HG03442 (cell line): ENCODE measurements at regions not wholly inside any gene's neighbourhood (a gene's known extent, or its start where the extent isn't known, plus 50 kb on each side); places are given as distances from the start of the nearest gene placed in this dataset.

ENCODE experiments used
- ATAC-seq: cut with Tn5 transposase; IDR thresholded peaks from one replicate; pipeline ENCODE4 v1.9.1; 2021; ENCODE audit warnings: mild to moderate bottlenecking, moderate library complexity; ENCODE audit not compliant: unreplicated experiment

DNA sequence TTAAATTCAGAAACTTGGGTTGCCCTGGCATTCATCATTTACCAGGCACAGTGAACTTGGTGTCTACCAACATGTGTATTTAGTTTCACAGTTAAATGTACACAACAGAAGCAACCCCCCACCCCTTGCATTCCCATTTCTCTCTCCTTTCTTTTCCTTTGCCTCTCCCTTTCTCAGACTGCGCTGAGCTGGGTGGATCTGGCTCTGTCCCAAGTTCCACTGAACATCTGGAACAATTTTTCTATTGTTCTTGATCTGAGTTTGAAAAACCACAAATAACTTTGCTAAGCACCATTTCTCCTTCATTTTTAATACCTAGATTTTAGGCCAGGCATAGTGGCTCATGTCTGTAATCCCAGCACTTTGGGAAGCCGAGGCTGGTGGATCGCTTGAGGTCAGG lies 242.2 kb downstream of the ABHD5 start:
- no peak for ATAC-seq

- no peak for ATAC-seq
These were observed 257.3 kb downstream of the ABHD5 start for GRCh38 chr3:43948013-43948412.

GRCh38 chr3:43949594-43949993 lies 258.9 kb downstream of the ABHD5 start:
- no peak for ATAC-seq

- no peak for ATAC-seq
These were observed 260.0 kb downstream of the ABHD5 start for GRCh38 chr3:43950775-43951174.

- no peak for ATAC-seq
These were observed 261.1 kb downstream of the ABHD5 start for GRCh38 chr3:43951813-43952212.

GRCh38 chr3:43953380-43953779 lies 262.6 kb downstream of the ABHD5 start:
- ATAC-seq = no peak

DNA sequence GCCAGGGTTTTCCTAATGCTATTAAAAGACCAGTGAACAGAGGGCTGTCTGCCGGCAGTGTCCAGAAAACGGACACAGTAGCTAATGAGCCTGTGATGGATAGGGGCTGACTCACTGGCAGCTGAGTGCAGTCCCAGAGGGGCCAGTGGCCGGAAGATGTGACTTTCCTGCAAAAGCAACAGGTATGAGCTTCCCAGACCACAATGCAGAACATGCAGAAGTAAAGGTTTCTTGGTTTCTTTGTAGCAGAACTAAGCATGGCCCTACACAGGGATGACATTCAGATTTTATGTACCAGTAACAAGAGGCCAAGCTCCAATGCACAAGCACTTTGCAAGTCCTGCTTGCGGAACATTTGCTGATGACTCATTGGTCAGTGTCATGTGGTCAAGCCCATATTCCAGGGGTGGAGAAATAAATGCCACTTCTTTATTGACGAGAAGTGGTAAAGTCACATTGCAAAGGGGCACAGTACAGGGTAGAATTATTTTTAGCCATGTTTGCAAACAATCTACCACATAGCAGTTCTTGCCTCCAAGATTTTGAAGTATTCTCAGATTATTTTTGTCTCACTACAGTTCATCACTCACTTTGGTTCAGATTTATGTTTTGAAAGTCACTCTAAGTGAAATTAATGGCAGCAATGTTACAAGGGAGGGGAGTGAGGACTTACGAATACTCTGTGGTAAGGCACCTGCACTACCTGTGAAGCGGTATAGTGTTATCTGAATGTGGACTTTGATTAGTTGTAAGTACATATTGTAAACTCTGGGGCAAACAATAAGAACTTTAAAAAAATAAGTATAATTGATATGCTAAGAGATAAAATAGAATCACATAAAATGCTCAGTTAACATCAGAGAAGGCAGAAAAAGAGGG lies 263.3 kb downstream of the ABHD5 start:
- no peak for ATAC-seq

DNA sequence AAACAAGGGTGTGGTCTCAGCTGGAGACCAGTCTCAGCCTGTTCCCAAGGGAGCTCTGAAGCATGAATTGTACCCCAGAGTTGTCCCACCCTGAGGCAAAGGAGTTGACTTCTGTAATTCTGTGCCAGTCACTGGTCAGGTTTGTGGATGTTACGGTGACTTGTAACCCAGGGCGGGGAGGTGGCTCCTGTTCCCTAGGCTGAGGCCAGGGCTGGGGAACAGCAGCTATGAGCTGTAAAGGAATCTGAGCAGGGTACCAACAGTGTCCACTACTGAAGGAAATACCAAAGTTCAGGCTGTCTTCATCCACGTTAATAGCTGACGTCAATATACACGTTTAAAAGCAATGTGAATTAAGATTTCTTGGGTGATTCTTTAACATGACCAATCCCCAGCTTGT lies 266.2 kb downstream of the ABHD5 start:
- no peak for ATAC-seq

GRCh38 chr3:43957553-43957952 lies 266.8 kb downstream of the ABHD5 start:
- no peak for ATAC-seq

- no peak for ATAC-seq
These were observed 267.4 kb downstream of the ABHD5 start for GRCh38 chr3:43958005-43958770.

- ATAC-seq = no peak
These were observed 268.2 kb downstream of the ABHD5 start for GRCh38 chr3:43958973-43959372.

DNA sequence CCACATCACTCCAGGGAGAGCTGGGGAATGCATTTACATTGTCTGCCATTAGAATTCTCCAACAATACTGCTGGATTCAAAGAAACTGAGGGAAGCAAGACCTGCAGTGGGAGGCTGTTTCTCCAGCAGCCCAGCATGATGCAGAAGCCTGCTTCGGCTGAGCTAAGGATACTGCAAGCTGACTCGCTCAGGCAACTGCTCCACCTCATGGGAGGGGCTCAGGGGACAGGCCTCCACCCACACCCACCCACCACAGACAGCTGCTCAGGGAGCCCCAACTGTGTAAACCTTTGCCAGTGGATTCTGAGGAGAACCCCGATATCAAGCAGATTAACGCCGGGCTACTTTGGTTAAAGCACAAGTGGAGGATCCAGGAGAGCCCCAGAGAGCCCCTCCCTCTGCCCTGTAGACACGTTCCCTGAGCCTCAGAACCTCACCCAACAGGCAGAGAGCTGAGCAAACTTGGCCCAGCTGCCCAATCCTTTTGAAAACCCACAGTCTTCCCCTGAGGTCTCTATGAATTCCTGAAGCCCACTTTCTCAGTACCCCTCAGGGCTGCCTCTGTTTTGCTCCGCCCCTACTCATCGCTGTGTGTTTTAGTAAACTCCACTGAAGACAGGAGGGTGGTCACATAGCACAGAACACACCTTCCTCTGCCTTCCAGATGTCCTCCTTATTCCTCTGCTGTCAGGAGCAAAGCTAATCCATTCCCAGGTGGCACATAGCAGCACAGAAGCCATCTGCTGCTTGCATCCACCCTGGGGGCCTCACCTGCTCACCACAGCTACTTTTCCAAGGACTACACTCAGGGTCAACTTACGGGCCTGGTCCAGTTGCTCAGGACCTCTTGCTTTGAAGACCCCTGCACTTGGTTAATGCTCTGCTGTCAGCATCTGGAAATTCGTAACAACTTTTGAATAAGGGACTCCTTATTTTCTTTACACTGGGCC lies 269.0 kb downstream of the ABHD5 start:
- ATAC-seq = no peak

DNA sequence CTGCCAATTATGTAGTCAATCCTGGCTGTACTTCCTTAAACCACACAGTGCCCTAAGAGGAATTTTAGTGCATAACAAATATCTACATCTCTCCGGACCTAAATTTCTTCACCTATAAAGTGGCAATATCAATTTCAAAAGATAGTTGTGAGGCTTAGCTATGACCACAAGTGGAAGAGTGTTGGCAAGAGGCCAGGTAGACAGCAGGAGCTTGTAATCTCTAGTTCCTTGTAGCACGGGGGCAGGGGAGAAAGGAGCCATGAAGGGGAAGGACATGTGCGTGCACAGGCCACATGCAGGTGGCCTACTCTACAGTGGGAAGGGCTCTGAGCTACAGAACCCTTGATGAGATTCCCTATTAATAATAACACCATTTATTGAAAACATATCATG lies 269.7 kb downstream of the ABHD5 start:
- no peak for ATAC-seq

DNA sequence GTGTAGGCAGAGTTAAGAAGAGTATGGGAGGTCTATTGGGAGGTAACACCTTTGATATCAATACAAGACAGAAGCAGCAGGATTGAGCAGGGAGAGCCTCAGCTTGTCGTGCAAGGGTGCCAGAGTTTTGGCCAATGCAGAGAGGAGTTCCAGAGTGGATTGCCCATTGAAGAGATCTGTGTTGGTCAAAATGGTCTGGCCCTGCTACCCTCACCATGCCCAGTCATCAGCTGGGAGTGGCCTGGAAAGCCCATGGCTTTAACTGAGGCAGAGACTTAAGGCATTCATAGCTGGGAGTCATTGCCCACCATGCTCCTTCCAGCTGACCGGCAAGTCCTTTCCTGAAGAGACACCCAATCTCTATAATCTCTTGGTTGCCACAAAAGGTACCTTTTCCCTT lies 271.3 kb downstream of the ABHD5 start:
- ATAC-seq = no peak

GRCh38 chr3:43963208-43963607 lies 272.5 kb downstream of the ABHD5 start:
- ATAC-seq = no peak

- no peak for ATAC-seq
These were observed 273.9 kb downstream of the ABHD5 start for GRCh38 chr3:43964640-43965039.

- ATAC-seq = no peak
These were observed 274.9 kb downstream of the ABHD5 start for GRCh38 chr3:43965656-43966055.

DNA sequence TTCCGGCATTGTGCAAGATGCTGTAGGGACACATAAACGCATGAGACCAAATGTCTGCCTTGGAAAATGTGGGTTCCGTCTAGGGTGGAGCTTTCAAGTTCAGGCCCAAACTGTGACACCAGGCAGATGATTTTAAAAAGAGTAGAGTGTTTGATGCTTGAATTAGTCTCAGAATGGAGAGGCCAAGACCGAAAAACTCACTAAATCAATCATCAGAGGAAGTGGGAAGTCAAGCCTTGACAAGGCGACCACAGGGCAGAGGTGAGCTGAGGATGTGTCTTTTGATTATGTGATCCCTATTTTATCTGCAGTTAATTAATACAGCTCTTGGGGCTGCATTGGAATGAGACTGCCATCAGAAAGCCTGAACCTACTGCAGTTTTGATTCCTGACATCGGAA lies 275.4 kb downstream of the ABHD5 start:
- ATAC-seq = no peak

- ATAC-seq = no peak
These were observed 275.2 kb upstream of the TOPAZ1 start for GRCh38 chr3:43966530-43966929.

DNA sequence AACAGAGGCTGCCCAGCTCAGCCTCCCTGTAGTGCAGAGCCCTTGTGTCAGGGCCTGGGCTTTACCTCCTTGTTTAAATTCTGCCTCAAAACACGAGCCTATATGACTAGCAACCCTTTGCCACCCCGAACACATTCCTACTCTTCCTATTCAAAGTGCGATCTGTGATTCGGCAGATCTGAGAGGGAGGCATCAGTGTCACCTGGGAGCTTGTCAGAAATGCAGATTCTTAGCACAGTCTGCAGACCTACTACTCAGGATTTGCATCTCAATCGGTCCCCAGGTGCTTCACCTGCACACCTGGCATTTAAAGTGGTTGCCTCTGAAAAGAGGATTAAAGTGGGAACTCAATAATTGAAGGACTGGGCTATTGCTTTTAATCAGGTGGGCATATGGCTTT lies 273.2 kb upstream of the TOPAZ1 start:
- no peak for ATAC-seq

GRCh38 chr3:43969944-43970343 lies 271.7 kb upstream of the TOPAZ1 start:
- ATAC-seq = no peak
